ENCODE measurements at regions not wholly inside any gene's neighbourhood (a gene's known extent, or its start where the extent isn't known, plus 50 kb on each side); places are given as distances from the start of the nearest gene placed in this dataset.
"Not testable (repeated sequence)": the region's sequence is repeated elsewhere in the genome, so short reads cannot be mapped to it uniquely, and the experiment has no call there.

DNA sequence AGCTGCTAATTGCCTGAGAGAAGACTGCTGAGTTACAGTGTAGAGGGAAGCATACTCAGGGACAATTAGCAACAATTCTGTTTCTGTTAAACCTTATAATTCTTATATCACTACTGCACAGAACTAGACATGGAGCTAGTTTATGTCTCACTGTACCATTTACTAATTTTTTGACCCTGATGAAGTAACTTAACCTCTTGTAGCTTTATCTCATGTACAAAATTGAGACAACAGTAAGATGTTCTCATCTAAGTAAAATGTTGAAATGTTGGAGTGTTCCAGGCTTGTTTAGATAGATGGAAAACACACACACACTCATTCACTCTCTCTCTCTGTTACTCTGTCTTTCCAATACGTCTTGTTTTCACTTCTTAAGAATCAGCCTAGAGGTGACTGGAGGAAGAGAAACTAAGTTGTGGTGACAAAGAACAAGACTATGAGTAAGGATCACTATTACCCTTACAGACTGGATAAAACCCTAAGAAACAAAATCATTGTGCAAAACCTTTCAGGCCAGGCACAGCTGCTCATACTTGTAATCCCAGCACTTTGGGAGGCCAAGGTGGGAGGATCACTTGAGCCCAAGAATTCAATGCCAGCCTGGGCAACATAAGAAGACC, 107.8 kb downstream of the FAM72C start:
- not testable (repeated sequence) for H3K4me1 ChIP-seq (ENCODE audit: insufficient read depth, low read length, severe bottlenecking); H3K27me3 ChIP-seq (ENCODE audit: insufficient read depth, low read length); H2AFZ ChIP-seq (ENCODE audit: low read length); H3F3A ChIP-seq (ENCODE audit: insufficient read depth, low read length); H3K79me2 ChIP-seq (ENCODE audit: insufficient read depth, low read length); H3K9me3 ChIP-seq (ENCODE audit: low read length); H3K27ac ChIP-seq (ENCODE audit: low read depth, low read length, poor library complexity, severe bottlenecking); H3K9me2 ChIP-seq (ENCODE audit: low read depth, low read length); H4K20me1 ChIP-seq (ENCODE audit: insufficient read depth, low read length); H3K36me3 ChIP-seq (ENCODE audit: insufficient read depth, low read length); H3K9ac ChIP-seq (ENCODE audit: low read length); H3K4me2 ChIP-seq (ENCODE audit: low read length); H3K4me3 ChIP-seq (ENCODE audit: low read depth, low read length, poor library complexity, severe bottlenecking)

DNA sequence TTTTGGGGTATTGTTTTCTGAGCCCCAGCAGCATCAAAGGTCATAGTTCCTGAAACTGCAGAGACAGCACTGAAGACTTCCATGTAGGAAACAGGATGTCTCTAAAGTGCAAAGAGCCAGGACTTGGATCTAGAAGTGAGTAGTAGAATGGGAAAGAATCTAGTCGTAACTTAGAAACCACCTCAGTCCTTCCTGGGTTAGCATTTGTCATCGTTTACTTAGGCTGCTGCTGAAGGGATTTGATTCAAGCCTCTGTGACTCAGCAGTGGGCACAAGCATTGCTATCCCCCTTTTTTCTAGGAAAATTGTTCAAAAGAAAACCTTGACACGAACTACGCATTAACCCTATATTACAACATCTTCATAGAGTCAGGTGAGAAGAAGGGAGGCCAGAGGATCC, 109.1 kb downstream of the FAM72C start:
- not testable (repeated sequence) for H3K9ac ChIP-seq (ENCODE audit: low read length); H4K20me1 ChIP-seq (ENCODE audit: insufficient read depth, low read length); H3K9me3 ChIP-seq (ENCODE audit: low read length); H3K4me3 ChIP-seq (ENCODE audit: low read depth, low read length, poor library complexity, severe bottlenecking); H3K27ac ChIP-seq (ENCODE audit: low read depth, low read length, poor library complexity, severe bottlenecking); H3K4me1 ChIP-seq (ENCODE audit: insufficient read depth, low read length, severe bottlenecking); H3K36me3 ChIP-seq (ENCODE audit: insufficient read depth, low read length); H3K79me2 ChIP-seq (ENCODE audit: insufficient read depth, low read length); H3K9me2 ChIP-seq (ENCODE audit: low read depth, low read length); H3K4me2 ChIP-seq (ENCODE audit: low read length); H2AFZ ChIP-seq (ENCODE audit: low read length); H3F3A ChIP-seq (ENCODE audit: insufficient read depth, low read length); H3K27me3 ChIP-seq (ENCODE audit: insufficient read depth, low read length)

DNA sequence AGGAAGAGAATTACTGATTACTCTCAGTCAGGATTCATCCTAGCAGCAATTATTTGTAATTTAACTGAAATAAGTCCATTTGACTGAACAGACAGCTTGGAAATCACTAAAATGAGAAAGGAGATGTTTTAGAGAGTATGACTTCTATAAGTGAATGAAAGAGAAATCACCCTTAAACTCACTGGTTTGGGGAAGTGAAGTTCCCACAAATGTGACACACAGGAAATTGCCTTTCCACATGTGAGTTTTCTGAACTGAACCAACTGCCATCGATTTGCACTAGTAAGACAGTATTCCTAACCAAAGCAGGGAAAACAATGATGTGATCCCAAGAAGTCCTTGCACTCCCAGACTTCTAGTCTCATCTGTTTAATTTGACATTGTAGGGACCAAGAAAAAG, 110.5 kb downstream of the FAM72C start:
- H3K4me3 ChIP-seq (ENCODE audit: low read depth, low read length, poor library complexity, severe bottlenecking); H3K27me3 ChIP-seq (ENCODE audit: insufficient read depth, low read length); H3K9me3 ChIP-seq (ENCODE audit: low read length); H3K79me2 ChIP-seq (ENCODE audit: insufficient read depth, low read length); H3K9me2 ChIP-seq (ENCODE audit: low read depth, low read length); H3K4me1 ChIP-seq (ENCODE audit: insufficient read depth, low read length, severe bottlenecking); H3F3A ChIP-seq (ENCODE audit: insufficient read depth, low read length); H2AFZ ChIP-seq (ENCODE audit: low read length); H4K20me1 ChIP-seq (ENCODE audit: insufficient read depth, low read length); H3K4me2 ChIP-seq (ENCODE audit: low read length); H3K27ac ChIP-seq (ENCODE audit: low read depth, low read length, poor library complexity, severe bottlenecking); H3K9ac ChIP-seq (ENCODE audit: low read length); H3K36me3 ChIP-seq (ENCODE audit: insufficient read depth, low read length): not testable (repeated sequence)

DNA sequence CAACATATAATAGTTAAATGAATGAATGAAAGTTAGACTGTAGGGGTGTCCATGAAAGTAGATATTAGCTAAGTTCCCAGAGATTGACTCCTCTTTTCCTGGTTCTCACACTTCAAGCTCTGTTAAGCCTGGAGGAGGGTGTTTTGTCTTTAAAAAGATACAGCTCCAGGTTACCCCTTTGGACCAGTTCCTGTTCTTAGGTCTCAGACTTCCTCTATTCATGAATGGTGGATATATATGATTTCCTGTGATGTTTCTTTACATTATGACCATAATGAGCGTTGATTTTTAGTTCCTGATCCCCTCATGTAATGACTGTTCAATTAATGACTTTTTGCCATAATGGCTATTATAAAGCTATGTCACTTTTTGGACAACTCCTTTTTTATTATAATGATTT, 115.9 kb downstream of the FAM72C start:
- not testable (repeated sequence) for H3K79me2 ChIP-seq (ENCODE audit: insufficient read depth, low read length); H3K9me3 ChIP-seq (ENCODE audit: low read length); H3K27me3 ChIP-seq (ENCODE audit: insufficient read depth, low read length); H3K9ac ChIP-seq (ENCODE audit: low read length); H3F3A ChIP-seq (ENCODE audit: insufficient read depth, low read length); H3K4me2 ChIP-seq (ENCODE audit: low read length); H3K4me3 ChIP-seq (ENCODE audit: low read depth, low read length, poor library complexity, severe bottlenecking); H3K9me2 ChIP-seq (ENCODE audit: low read depth, low read length); H4K20me1 ChIP-seq (ENCODE audit: insufficient read depth, low read length); H2AFZ ChIP-seq (ENCODE audit: low read length); H3K27ac ChIP-seq (ENCODE audit: low read depth, low read length, poor library complexity, severe bottlenecking); H3K36me3 ChIP-seq (ENCODE audit: insufficient read depth, low read length); H3K4me1 ChIP-seq (ENCODE audit: insufficient read depth, low read length, severe bottlenecking)

DNA sequence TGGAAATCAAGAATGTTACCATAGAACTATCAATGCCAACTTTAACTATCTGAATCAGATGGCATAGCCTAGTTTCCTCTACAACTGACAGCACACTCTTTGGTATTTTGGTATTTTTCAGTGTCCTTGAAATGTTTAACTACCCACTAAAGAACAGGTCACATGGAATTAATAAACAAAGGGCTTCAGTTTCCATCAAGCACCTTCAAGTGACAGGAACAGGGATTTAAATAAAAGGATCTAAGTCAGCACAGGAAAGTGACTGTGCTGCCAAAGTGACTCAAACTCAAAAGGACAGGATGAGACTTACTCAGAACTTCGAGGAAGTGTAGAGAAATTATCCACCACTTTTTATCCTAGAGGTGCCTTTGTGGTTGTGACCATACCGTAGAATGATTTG, 117.7 kb downstream of the FAM72C start:
- H3K36me3 ChIP-seq (ENCODE audit: insufficient read depth, low read length); H3K79me2 ChIP-seq (ENCODE audit: insufficient read depth, low read length): not testable (repeated sequence)

DNA sequence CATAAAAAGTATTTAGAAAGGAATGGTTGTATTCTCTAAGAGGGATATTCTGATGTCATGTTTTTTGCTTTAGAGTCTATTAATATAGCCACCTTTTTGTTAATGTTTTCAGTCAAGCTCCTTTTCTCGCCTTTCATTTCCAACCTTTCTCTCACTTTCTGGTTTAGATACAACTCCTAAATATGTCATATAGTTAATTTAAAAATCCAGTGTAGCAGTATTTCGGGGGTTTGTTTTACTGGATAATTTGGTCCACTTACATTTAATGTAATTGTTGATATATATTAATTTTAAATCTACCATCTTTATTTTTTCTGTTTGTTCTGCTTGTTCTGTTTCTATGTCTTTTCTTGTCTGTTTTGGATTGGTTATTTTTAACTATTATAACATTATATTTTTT, 121.1 kb downstream of the FAM72C start:
- not testable (repeated sequence) for H2AFZ ChIP-seq (ENCODE audit: low read length); H3K9ac ChIP-seq (ENCODE audit: low read length); H3K4me3 ChIP-seq (ENCODE audit: low read depth, low read length, poor library complexity, severe bottlenecking); H3F3A ChIP-seq (ENCODE audit: insufficient read depth, low read length); H3K79me2 ChIP-seq (ENCODE audit: insufficient read depth, low read length); H3K9me2 ChIP-seq (ENCODE audit: low read depth, low read length); H4K20me1 ChIP-seq (ENCODE audit: insufficient read depth, low read length); H3K27ac ChIP-seq (ENCODE audit: low read depth, low read length, poor library complexity, severe bottlenecking); H3K4me1 ChIP-seq (ENCODE audit: insufficient read depth, low read length, severe bottlenecking); H3K9me3 ChIP-seq (ENCODE audit: low read length); H3K36me3 ChIP-seq (ENCODE audit: insufficient read depth, low read length); H3K27me3 ChIP-seq (ENCODE audit: insufficient read depth, low read length); H3K4me2 ChIP-seq (ENCODE audit: low read length)

More for the DNA sequence above, 117.7 kb downstream of the FAM72C start:
- H3K9me2 ChIP-seq (ENCODE audit: low read depth, low read length); H3K4me2 ChIP-seq (ENCODE audit: low read length); H3K4me3 ChIP-seq (ENCODE audit: low read depth, low read length, poor library complexity, severe bottlenecking); H3K4me1 ChIP-seq (ENCODE audit: insufficient read depth, low read length, severe bottlenecking); H3K9me3 ChIP-seq (ENCODE audit: low read length); H3K27me3 ChIP-seq (ENCODE audit: insufficient read depth, low read length); H2AFZ ChIP-seq (ENCODE audit: low read length); H3K27ac ChIP-seq (ENCODE audit: low read depth, low read length, poor library complexity, severe bottlenecking); H4K20me1 ChIP-seq (ENCODE audit: insufficient read depth, low read length); H3K9ac ChIP-seq (ENCODE audit: low read length); H3F3A ChIP-seq (ENCODE audit: insufficient read depth, low read length): not testable (repeated sequence)

DNA sequence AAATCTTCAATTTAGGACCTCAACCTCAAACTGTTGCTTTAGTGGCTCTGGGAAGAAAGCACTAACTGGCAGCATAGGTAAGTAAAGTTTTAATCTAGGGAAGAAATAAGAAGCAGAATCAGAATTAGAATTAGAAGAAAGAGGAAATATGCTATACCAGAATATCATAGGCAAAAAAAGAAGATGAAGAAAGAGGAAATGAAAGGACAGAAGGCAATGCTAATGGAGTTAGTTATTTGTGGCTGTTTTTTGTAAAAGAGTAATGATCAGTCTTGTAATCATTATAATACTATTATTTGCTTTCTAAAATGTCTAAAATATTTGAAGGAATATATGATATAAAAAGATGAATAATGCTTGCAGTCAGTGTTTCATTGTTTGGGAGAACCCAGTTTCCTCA, 122.9 kb downstream of the FAM72C start:
- not testable (repeated sequence) for H3K9me3 ChIP-seq (ENCODE audit: low read length); H2AFZ ChIP-seq (ENCODE audit: low read length); H3K4me1 ChIP-seq (ENCODE audit: insufficient read depth, low read length, severe bottlenecking); H4K20me1 ChIP-seq (ENCODE audit: insufficient read depth, low read length); H3K4me2 ChIP-seq (ENCODE audit: low read length); H3K9me2 ChIP-seq (ENCODE audit: low read depth, low read length); H3K9ac ChIP-seq (ENCODE audit: low read length); H3F3A ChIP-seq (ENCODE audit: insufficient read depth, low read length); H3K4me3 ChIP-seq (ENCODE audit: low read depth, low read length, poor library complexity, severe bottlenecking); H3K27me3 ChIP-seq (ENCODE audit: insufficient read depth, low read length); H3K79me2 ChIP-seq (ENCODE audit: insufficient read depth, low read length); H3K27ac ChIP-seq (ENCODE audit: low read depth, low read length, poor library complexity, severe bottlenecking); H3K36me3 ChIP-seq (ENCODE audit: insufficient read depth, low read length)

DNA sequence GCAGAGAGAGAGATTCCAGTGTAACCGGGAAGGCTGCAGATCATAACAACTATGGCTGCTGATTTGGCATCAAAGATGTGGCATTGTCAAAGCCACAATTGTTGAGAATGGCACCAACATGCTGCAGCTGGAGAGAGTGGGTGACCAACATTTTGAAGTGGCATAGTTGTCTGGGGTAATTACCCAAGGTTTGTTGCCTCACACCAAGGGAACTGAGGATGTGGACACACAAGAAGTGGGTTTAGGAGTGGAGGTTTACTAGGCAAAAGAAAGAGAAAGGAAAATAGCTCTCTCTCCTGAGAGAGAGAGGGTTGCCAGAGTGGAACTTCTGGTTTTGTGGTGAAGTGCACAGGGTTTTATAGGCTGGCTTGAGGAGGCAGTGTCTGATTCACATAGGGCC, 126.6 kb downstream of the FAM72C start:
- H3K4me3 ChIP-seq (ENCODE audit: low read depth, low read length, poor library complexity, severe bottlenecking); H3K27ac ChIP-seq (ENCODE audit: low read depth, low read length, poor library complexity, severe bottlenecking); H3K9me3 ChIP-seq (ENCODE audit: low read length); H3F3A ChIP-seq (ENCODE audit: insufficient read depth, low read length); H3K36me3 ChIP-seq (ENCODE audit: insufficient read depth, low read length); H3K9ac ChIP-seq (ENCODE audit: low read length); H3K79me2 ChIP-seq (ENCODE audit: insufficient read depth, low read length); H3K9me2 ChIP-seq (ENCODE audit: low read depth, low read length); H2AFZ ChIP-seq (ENCODE audit: low read length); H3K27me3 ChIP-seq (ENCODE audit: insufficient read depth, low read length); H3K4me1 ChIP-seq (ENCODE audit: insufficient read depth, low read length, severe bottlenecking); H3K4me2 ChIP-seq (ENCODE audit: low read length); H4K20me1 ChIP-seq (ENCODE audit: insufficient read depth, low read length): not testable (repeated sequence)

Measured in OCI-LY1 (cell line).